HEK293 (cell line): ENCODE measurements at regions not wholly inside any gene's neighbourhood (a gene's known extent, or its start where the extent isn't known, plus 50 kb on each side); places are given as distances from the start of the nearest gene placed in this dataset.

ENCODE experiments used
- CTCF ChIA-PET: fragments of 350-600 bp; formaldehyde crosslinking; extraction: SDS; loops from one replicate; lab custom pipeline; 2021; ENCODE audit warnings: antibody characterized with exemption; lab: Yijun Ruan, JAX
- POLR2A ChIA-PET: fragments of 300-600 bp; formaldehyde crosslinking; extraction: SDS; loops from one replicate; lab custom pipeline; 2020; ENCODE audit warnings: antibody characterized with exemption, inconsistent platforms; lab: Yijun Ruan, JAX
- H3K27ac ChIP-seq: fragments of 200-500 bp; sonication (Bioruptor generic); 2 replicates; pipeline ENCODE4 v1.5.1; 2014; ENCODE audit warnings: low read depth, low read length, control low read depth, inconsistent platforms; ENCODE audit errors: extremely low read depth
- H3K36me3 ChIP-seq, 2 experiments: fragments of 200-500 bp in 1 of 2; sonication (Bioruptor generic) in 1 of 2; 1 replicate in 1 of 2; 2 replicates in 1 of 2; pipeline ENCODE4 v1.5.1; 2014 to 2017; ENCODE audit warnings: inconsistent platforms in 2 of 2, low read length in 2 of 2; ENCODE audit not compliant: control insufficient read depth in 2 of 2, insufficient read depth in 1 of 2
- H3K4me1 ChIP-seq: fragments of 200-500 bp; sonication (Bioruptor generic); 2 replicates; pipeline ENCODE4 v1.5.1; 2014; ENCODE audit warnings: mild to moderate bottlenecking, low read length, inconsistent platforms; ENCODE audit not compliant: control insufficient read depth, insufficient read depth
- H3K4me3 ChIP-seq: 2 replicates; pipeline ENCODE4 v1.5.1; 2011; ENCODE audit warnings: low read depth, mild to moderate bottlenecking, control low read depth, low read length, moderate library complexity
- H3K9me3 ChIP-seq: fragments of 200-500 bp; sonication (Bioruptor generic); 2 replicates; pipeline ENCODE4 v1.5.1; 2014; ENCODE audit warnings: low read depth, low read length, inconsistent platforms; ENCODE audit not compliant: control insufficient read depth, insufficient read depth
- EGR2 ChIP-seq: fragments of 450-650 bp; formaldehyde crosslinking; IDR thresholded peaks from 2 replicates; pipeline ENCODE4 v1.5.1; 2016; ENCODE audit warnings: low read depth, missing biosample characterization, missing genetic modification characterization
- RBAK ChIP-seq: fragments of 450-650 bp; formaldehyde crosslinking; IDR thresholded peaks from 2 replicates; pipeline ENCODE4 v1.5.1; 2016; ENCODE audit warnings: missing biosample characterization, missing genetic modification characterization
- ZFP3 ChIP-seq: fragments of 450-650 bp; formaldehyde crosslinking; IDR thresholded peaks from 2 replicates; pipeline ENCODE4 v1.5.1; 2016; ENCODE audit warnings: low read depth, missing biosample characterization, missing genetic modification characterization
- ZFP41 ChIP-seq: fragments of 450-650 bp; formaldehyde crosslinking; IDR thresholded peaks from 2 replicates; pipeline ENCODE4 v1.5.1; 2016; ENCODE audit warnings: missing biosample characterization, missing genetic modification characterization, borderline replicate concordance
- ZNF184 ChIP-seq: fragments of 450-650 bp; IDR thresholded peaks from 2 replicates; pipeline ENCODE4 v1.5.1; 2018; ENCODE audit warnings: missing biosample characterization, mild to moderate bottlenecking, missing genetic modification characterization
- ZNF19 ChIP-seq: fragments of 450-650 bp; formaldehyde crosslinking; IDR thresholded peaks from 2 replicates; pipeline ENCODE4; 2016; ENCODE audit warnings: missing biosample characterization, missing genetic modification characterization, low read depth
- ZNF223 ChIP-seq: fragments of 450-650 bp; formaldehyde crosslinking; IDR thresholded peaks from 2 replicates; pipeline ENCODE4 v1.5.1; 2016; ENCODE audit warnings: missing biosample characterization, missing genetic modification characterization
- ZNF302 ChIP-seq: fragments of 450-650 bp; formaldehyde crosslinking; IDR thresholded peaks from 2 replicates; pipeline ENCODE4 v1.5.1; 2016; ENCODE audit warnings: missing biosample characterization, missing genetic modification characterization, low read depth
- ZNF311 ChIP-seq: fragments of 450-650 bp; formaldehyde crosslinking; IDR thresholded peaks from 2 replicates; pipeline ENCODE4 v1.5.1; 2017; ENCODE audit warnings: missing biosample characterization, missing genetic modification characterization, borderline replicate concordance
- ZNF335 ChIP-seq: fragments of 450-650 bp; formaldehyde crosslinking; conservative IDR thresholded peaks from 2 replicates; pipeline ENCODE4 v1.5.1; 2016; ENCODE audit warnings: missing biosample characterization, missing genetic modification characterization
- ZNF426 ChIP-seq: fragments of 450-650 bp; formaldehyde crosslinking; IDR thresholded peaks from 2 replicates; pipeline ENCODE4 v1.5.1; 2017; ENCODE audit warnings: missing biosample characterization, missing genetic modification characterization, mild to moderate bottlenecking, inconsistent platforms, moderate library complexity
- ZNF610 ChIP-seq: fragments of 450-650 bp; formaldehyde crosslinking; IDR thresholded peaks from 2 replicates; pipeline ENCODE4 v1.5.1; 2016; ENCODE audit warnings: missing biosample characterization, missing genetic modification characterization, borderline replicate concordance
- ZNF664 ChIP-seq: fragments of 450-650 bp; formaldehyde crosslinking; IDR thresholded peaks from 2 replicates; pipeline ENCODE4 v1.5.1; 2016; ENCODE audit warnings: missing biosample characterization, missing genetic modification characterization
- ZNF677 ChIP-seq: fragments of 450-650 bp; IDR thresholded peaks from 2 replicates; pipeline ENCODE4 v1.5.0; 2018; ENCODE audit warnings: missing biosample characterization, mild to moderate bottlenecking, missing genetic modification characterization, moderate library complexity
- ZNF701 ChIP-seq: fragments of 450-650 bp; formaldehyde crosslinking; IDR thresholded peaks from 2 replicates; pipeline ENCODE4 v1.5.1; 2016; ENCODE audit warnings: missing biosample characterization, missing genetic modification characterization
- TF ChIP-seq, protein P1 (sequence below): fragments of 450-650 bp; formaldehyde crosslinking; IDR thresholded peaks from 2 replicates; pipeline ENCODE4 v1.5.1; 2017; ENCODE audit warnings: missing biosample characterization, missing genetic modification characterization
- TF ChIP-seq, protein P2 (sequence below): IDR thresholded peaks from 2 replicates; pipeline ENCODE4 v1.6.1; 2011; ENCODE audit warnings: mild to moderate bottlenecking, low read depth, low read length, borderline replicate concordance
- TF ChIP-seq, protein P3 (sequence below): fragments of 450-650 bp; formaldehyde crosslinking; IDR thresholded peaks from 2 replicates; pipeline ENCODE4 v1.5.1; 2016; ENCODE audit warnings: missing biosample characterization, missing genetic modification characterization
- TF ChIP-seq, protein P4 (sequence below): sonication (generic); formaldehyde crosslinking; IDR thresholded peaks from 2 replicates; pipeline ENCODE4 v1.8.1; 2022; ENCODE audit warnings: mild to moderate bottlenecking, moderate library complexity, missing genetic modification reagents
- TF ChIP-seq, protein P5 (sequence below): fragments of 450-650 bp; formaldehyde crosslinking; IDR thresholded peaks from 2 replicates; pipeline ENCODE4 v1.5.1; 2016; ENCODE audit warnings: missing biosample characterization, missing genetic modification characterization
- TF ChIP-seq, protein P6 (sequence below): fragments of 450-650 bp; formaldehyde crosslinking; IDR thresholded peaks from 2 replicates; pipeline ENCODE4 v1.5.1; 2016; ENCODE audit warnings: missing biosample characterization, missing genetic modification characterization

DNA sequence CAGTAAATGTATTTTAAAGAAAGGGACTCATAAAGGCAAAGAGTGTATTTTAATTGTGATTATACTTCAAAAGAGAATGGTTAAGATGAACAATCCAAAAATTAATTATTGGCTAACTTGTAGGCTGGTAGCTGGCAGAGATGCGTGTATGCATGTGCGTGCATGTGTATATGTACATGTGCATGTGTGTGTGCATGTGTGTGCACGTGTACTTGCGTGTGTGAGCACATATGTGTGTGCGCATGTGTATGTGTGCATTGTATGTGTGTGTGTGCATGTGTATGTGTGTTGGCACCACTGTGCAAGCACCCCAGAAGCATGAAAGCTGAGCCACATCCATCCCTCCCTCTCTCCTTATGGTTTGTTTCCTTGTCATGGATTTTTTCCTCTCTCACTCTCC, 83.0 kb upstream of the SLC1A3 start:
- Histone ChIP-seq H3K4me3 (no peak overlapping the region), H3K36me3 (no peaks in the 10 kb centered on the region), H3K4me1 (no peaks in the 10 kb centered on the region), H3K27ac (no peak overlapping the region), H3K9me3 (no peaks in the 10 kb centered on the region)
- TF ChIP-seq, protein P1, sequence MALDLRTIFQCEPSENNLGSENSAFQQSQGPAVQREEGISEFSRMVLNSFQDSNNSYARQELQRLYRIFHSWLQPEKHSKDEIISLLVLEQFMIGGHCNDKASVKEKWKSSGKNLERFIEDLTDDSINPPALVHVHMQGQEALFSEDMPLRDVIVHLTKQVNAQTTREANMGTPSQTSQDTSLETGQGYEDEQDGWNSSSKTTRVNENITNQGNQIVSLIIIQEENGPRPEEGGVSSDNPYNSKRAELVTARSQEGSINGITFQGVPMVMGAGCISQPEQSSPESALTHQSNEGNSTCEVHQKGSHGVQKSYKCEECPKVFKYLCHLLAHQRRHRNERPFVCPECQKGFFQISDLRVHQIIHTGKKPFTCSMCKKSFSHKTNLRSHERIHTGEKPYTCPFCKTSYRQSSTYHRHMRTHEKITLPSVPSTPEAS (tag by site-specific recombination) = peak; percentile 25; the same call in 1 of the 2 replicates
- TF ChIP-seq, protein P2, sequence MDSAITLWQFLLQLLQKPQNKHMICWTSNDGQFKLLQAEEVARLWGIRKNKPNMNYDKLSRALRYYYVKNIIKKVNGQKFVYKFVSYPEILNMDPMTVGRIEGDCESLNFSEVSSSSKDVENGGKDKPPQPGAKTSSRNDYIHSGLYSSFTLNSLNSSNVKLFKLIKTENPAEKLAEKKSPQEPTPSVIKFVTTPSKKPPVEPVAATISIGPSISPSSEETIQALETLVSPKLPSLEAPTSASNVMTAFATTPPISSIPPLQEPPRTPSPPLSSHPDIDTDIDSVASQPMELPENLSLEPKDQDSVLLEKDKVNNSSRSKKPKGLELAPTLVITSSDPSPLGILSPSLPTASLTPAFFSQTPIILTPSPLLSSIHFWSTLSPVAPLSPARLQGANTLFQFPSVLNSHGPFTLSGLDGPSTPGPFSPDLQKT = no peak
- no peak for TF ChIP-seq ZNF335 (tag by site-specific recombination)
- POLR2A ChIA-PET = no interaction called here
- CTCF ChIA-PET = no interaction called here

DNA sequence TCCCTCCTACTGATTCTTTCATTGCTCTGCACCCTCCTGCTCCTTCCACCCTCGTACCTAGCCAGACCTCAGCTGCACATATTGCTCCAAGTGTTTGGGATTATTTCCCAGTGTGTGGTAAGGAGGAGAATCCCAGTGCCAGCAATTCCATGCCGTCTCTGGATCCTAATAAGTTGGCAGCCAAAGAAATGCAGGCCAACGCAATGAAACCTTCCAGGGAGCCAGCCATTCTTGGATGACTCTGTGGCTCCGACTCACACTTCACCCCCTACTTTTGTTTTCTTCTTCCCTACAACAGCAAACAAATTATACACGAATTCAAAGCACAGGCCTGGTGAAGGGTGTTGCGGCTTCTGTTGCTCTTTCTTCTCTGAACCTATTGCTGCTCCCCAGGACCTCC, 82.5 kb upstream of the SLC1A3 start:
- H3K4me1 ChIP-seq = no peaks in the 10 kb centered on the region
- CTCF ChIA-PET = no interaction called here
- POLR2A ChIA-PET = no interaction called here
- H3K27ac ChIP-seq = no peak overlapping the region
- 0 out of 2 replicates have a peak, but pooled peaks have one; percentile 32 for TF ChIP-seq EGR2 (tag by site-specific recombination)
- TF ChIP-seq, protein P3, sequence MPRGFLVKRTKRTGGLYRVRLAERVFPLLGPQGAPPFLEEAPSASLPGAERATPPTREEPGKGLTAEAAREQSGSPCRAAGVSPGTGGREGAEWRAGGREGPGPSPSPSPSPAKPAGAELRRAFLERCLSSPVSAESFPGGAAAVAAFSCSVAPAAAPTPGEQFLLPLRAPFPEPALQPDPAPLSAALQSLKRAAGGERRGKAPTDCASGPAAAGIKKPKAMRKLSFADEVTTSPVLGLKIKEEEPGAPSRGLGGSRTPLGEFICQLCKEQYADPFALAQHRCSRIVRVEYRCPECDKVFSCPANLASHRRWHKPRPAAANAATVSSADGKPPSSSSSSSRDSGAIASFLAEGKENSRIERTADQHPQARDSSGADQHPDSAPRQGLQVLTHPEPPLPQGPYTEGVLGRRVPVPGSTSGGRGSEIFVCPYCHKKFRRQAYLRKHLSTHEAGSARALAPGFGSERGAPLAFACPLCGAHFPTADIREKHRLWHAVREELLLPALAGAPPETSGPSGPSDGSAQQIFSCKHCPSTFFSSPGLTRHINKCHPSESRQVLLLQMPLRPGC = no peak
- TF ChIP-seq ZNF184 (tag by site-specific recombination) = no peak
- no peaks in the 10 kb centered on the region for H3K9me3 ChIP-seq
- no peak overlapping the region for H3K4me3 ChIP-seq
- H3K36me3 ChIP-seq = no peaks in the 10 kb centered on the region

DNA sequence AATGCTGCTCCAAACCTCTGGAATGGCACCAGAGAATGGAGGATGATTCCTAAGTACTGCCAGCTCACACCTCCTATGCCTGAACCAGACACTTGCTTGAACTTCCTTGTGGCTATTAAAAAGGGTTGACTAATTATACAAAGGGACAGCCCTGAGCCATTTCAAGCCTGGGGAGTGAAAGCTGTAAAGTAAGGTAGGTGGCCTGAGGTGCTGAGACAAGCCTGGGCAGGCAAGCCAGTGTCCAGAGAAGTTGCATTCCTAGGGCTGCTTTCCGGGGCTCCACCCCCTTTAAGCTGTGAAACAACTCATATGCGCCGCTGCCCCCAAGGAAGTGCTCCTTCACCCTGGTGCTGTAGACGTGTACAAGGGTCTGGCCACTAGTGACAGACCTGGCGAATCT, 79.9 kb upstream of the SLC1A3 start:
- Histone ChIP-seq H3K36me3 (no peaks in the 10 kb centered on the region), H3K4me1 (no peaks in the 10 kb centered on the region), H3K27ac (no peak overlapping the region), H3K4me3 (no peak overlapping the region), H3K9me3 (no peaks in the 10 kb centered on the region)
- ChIA-PET CTCF (no interaction called here), POLR2A (no interaction called here)
- TF ChIP-seq ZNF223 (tag by site-specific recombination) (no peak), RBAK (tag by site-specific recombination) (no peak), ZNF610 (tag by site-specific recombination) (no peak), ZFP3 (tag by site-specific recombination) (no peak)
- TF ChIP-seq, all 188 proteins: peak for 0

DNA sequence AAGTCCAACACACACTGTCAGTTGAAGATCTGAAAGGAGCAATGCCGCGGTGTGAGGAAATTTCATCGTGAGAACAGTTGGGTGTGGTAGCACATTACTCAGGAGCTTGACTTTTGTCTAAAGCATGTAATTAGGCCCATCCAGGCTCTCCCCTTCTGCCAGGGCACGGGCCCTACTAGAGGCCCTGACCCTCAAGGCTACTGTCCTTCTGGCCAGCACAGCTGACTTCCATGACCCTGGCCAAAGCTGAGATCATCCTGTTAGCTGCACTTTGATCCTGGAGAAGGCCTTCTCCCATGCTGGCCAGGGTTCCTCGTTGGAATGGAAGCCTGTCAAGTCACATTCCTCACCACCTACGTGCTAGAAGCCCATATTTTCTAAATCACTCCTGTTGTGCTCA, 77.8 kb upstream of the SLC1A3 start:
- no peaks in the 10 kb centered on the region for H3K9me3 ChIP-seq
- H3K4me3 ChIP-seq = no peak overlapping the region
- POLR2A ChIA-PET = no interaction called here
- CTCF ChIA-PET = no interaction called here
- H3K36me3 ChIP-seq = no peaks in the 10 kb centered on the region
- H3K27ac ChIP-seq = no peak overlapping the region
- H3K4me1 ChIP-seq = no peaks in the 10 kb centered on the region
- TF ChIP-seq ZNF19 (tag by site-specific recombination) (no peak), ZNF701 (tag by site-specific recombination) (no peak), ZNF664 (tag by site-specific recombination) (no peak), ZNF677 (tag by site-specific recombination) (no peak), ZFP41 (tag by site-specific recombination) (no peak), ZNF311 (tag by site-specific recombination) (no peak), ZNF426 (tag by site-specific recombination) (no peak), ZNF302 (tag by site-specific recombination) (no peak)
- TF ChIP-seq, protein P4, sequence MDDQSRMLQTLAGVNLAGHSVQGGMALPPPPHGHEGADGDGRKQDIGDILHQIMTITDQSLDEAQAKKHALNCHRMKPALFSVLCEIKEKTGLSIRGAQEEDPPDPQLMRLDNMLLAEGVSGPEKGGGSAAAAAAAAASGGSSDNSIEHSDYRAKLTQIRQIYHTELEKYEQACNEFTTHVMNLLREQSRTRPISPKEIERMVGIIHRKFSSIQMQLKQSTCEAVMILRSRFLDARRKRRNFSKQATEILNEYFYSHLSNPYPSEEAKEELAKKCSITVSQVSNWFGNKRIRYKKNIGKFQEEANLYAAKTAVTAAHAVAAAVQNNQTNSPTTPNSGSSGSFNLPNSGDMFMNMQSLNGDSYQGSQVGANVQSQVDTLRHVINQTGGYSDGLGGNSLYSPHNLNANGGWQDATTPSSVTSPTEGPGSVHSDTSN (CRISPR knock-in tag) = no peak
- TF ChIP-seq, protein P5, sequence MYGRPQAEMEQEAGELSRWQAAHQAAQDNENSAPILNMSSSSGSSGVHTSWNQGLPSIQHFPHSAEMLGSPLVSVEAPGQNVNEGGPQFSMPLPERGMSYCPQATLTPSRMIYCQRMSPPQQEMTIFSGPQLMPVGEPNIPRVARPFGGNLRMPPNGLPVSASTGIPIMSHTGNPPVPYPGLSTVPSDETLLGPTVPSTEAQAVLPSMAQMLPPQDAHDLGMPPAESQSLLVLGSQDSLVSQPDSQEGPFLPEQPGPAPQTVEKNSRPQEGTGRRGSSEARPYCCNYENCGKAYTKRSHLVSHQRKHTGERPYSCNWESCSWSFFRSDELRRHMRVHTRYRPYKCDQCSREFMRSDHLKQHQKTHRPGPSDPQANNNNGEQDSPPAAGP (tag by site-specific recombination) = no peak
- TF ChIP-seq, protein P6, sequence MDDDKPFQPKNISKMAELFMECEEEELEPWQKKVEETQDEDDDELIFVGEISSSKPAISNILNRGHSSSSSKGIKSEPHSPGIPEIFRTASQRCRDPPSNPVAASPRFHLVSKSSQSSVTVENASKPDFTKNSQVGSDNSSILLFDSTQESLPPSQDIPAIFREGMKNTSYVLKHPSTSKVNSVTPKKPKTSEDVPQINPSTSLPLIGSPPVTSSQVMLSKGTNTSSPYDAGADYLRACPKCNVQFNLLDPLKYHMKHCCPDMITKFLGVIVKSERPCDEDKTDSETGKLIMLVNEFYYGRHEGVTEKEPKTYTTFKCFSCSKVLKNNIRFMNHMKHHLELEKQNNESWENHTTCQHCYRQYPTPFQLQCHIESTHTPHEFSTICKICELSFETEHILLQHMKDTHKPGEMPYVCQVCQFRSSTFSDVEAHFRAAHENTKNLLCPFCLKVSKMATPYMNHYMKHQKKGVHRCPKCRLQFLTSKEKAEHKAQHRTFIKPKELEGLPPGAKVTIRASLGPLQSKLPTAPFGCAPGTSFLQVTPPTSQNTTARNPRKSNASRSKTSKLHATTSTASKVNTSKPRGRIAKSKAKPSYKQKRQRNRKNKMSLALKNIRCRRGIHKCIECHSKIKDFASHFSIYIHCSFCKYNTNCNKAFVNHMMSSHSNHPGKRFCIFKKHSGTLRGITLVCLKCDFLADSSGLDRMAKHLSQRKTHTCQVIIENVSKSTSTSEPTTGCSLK (tag by site-specific recombination) = no peak
